ENCODE measurements at regions not wholly inside any gene's neighbourhood (a gene's known extent, or its start where the extent isn't known, plus 50 kb on each side); places are given as distances from the start of the nearest gene placed in this dataset.

- H3K4me1 ChIP-seq (replicated peaks) = no peaks in the 10 kb centered on the region
- peak; percentile 45 to 68 (median 62) for TF ChIP-seq CTCF (IDR thresholded peaks at IDR 0.05)
- TF ChIP-seq POLR2AphosphoS5 (IDR thresholded peaks at IDR 0.05) = no peak
- no peak for TF ChIP-seq POLR2A (IDR thresholded peaks at IDR 0.05)
- peak; percentile 26 for DNase-seq (ENCODE audit: low spot score)
- WGBS = 53% methylated on average over 5 of the region's 5 CpGs
- H3K9me3 ChIP-seq = no peaks in the 10 kb centered on the region
- no peaks in the 10 kb centered on the region for H3K27me3 ChIP-seq (replicated peaks; ENCODE audit: insufficient read depth)
- intact Hi-C loops (cut with DNase I) = no loop called here
- no peak overlapping the region for H3K27ac ChIP-seq
- no peak overlapping the region for H3K4me3 ChIP-seq
- H3K36me3 ChIP-seq = no peaks in the 10 kb centered on the region
These were observed 165.8 kb downstream of the EMP1 start for GRCh38 chr12:13362260-13362841.

- no peaks in the 10 kb centered on the region for H3K27me3 ChIP-seq (replicated peaks; ENCODE audit: insufficient read depth)
- no peaks in the 10 kb centered on the region for H3K9me3 ChIP-seq
- TF ChIP-seq POLR2A (IDR thresholded peaks at IDR 0.05) = no peak
- no peak for TF ChIP-seq CTCF (IDR thresholded peaks at IDR 0.05)
- TF ChIP-seq POLR2AphosphoS5 (IDR thresholded peaks at IDR 0.05) = no peak
- no peaks in the 10 kb centered on the region for H3K36me3 ChIP-seq
- intact Hi-C loops (cut with DNase I) = no loop called here
- H3K27ac ChIP-seq = no peak overlapping the region
- H3K4me1 ChIP-seq (replicated peaks) = no peaks in the 10 kb centered on the region
- no peak overlapping the region for H3K4me3 ChIP-seq
- no peak for DNase-seq (ENCODE audit: low spot score)
These were observed 163.1 kb downstream of the EMP1 start for GRCh38 chr12:13359636-13360035.

GRCh38 chr12:13358391-13358905 lies 161.9 kb downstream of the EMP1 start:
- WGBS = 84% methylated on average over 4 of the region's 4 CpGs
- H3K9me3 ChIP-seq = no peaks in the 10 kb centered on the region
- intact Hi-C loops (cut with DNase I) = no loop called here

GRCh38 chr12:13350946-13351345 lies 154.4 kb downstream of the EMP1 start:
- H3K4me1 ChIP-seq (replicated peaks) = no peaks in the 10 kb centered on the region
- no peaks in the 10 kb centered on the region for H3K9me3 ChIP-seq
- no peak overlapping the region for H3K4me3 ChIP-seq
- H3K36me3 ChIP-seq = no peaks in the 10 kb centered on the region
- no peak for TF ChIP-seq CTCF (IDR thresholded peaks at IDR 0.05)
- TF ChIP-seq POLR2AphosphoS5 (IDR thresholded peaks at IDR 0.05) = no peak
- no peak overlapping the region for H3K27ac ChIP-seq
- WGBS = 76% methylated on average over 2 of the region's 2 CpGs
- intact Hi-C loops (cut with DNase I) = no loop called here
- no peaks in the 10 kb centered on the region for H3K27me3 ChIP-seq (replicated peaks; ENCODE audit: insufficient read depth)
- DNase-seq (ENCODE audit: low spot score) = no peak

More at GRCh38 chr12:13358391-13358905, 161.9 kb downstream of the EMP1 start:
- Histone ChIP-seq H3K27ac (no peak overlapping the region), H3K27me3 (replicated peaks; ENCODE audit: insufficient read depth) (no peaks in the 10 kb centered on the region), H3K4me3 (no peak overlapping the region), H3K36me3 (no peaks in the 10 kb centered on the region), H3K4me1 (replicated peaks) (no peaks in the 10 kb centered on the region)
- no peak for DNase-seq (ENCODE audit: low spot score)
- TF ChIP-seq CTCF (IDR thresholded peaks at IDR 0.05) (no peak), POLR2AphosphoS5 (IDR thresholded peaks at IDR 0.05) (no peak), POLR2A (IDR thresholded peaks at IDR 0.05) (no peak)

GRCh38 chr12:13350381-13350780 lies 153.9 kb downstream of the EMP1 start:
- H3K27me3 ChIP-seq (replicated peaks; ENCODE audit: insufficient read depth) = no peaks in the 10 kb centered on the region
- intact Hi-C loops (cut with DNase I) = no loop called here
- H3K4me3 ChIP-seq = no peak overlapping the region
- H3K27ac ChIP-seq = no peak overlapping the region
- DNase-seq (ENCODE audit: low spot score) = no peak
- H3K4me1 ChIP-seq (replicated peaks) = no peaks in the 10 kb centered on the region
- WGBS = 45% methylated on average over 2 of the region's 2 CpGs
- no peaks in the 10 kb centered on the region for H3K36me3 ChIP-seq
- H3K9me3 ChIP-seq = no peaks in the 10 kb centered on the region
- no peak for TF ChIP-seq POLR2A (IDR thresholded peaks at IDR 0.05)
- no peak for TF ChIP-seq CTCF (IDR thresholded peaks at IDR 0.05)
- TF ChIP-seq POLR2AphosphoS5 (IDR thresholded peaks at IDR 0.05) = no peak
